Glomerular visceral epithelial cell (primary cell): ENCODE measurements at regions not wholly inside any gene's neighbourhood (a gene's known extent, or its start where the extent isn't known, plus 50 kb on each side); places are given as distances from the start of the nearest gene placed in this dataset.

Source experiments
- DNase-seq: peaks from one replicate; pipeline ENCODE4 v3.0.0-alpha.2; 2016; ENCODE audit errors: extremely low spot score

- DNase-seq = no peak
These were observed 553.3 kb upstream of the CDH11 start for GRCh38 chr16:65675161-65675560.

GRCh38 chr16:65672960-65673359 is 551.1 kb upstream of the CDH11 start:
- no peak for DNase-seq

GRCh38 chr16:65671071-65671470 is 549.2 kb upstream of the CDH11 start:
- no peak for DNase-seq

DNA sequence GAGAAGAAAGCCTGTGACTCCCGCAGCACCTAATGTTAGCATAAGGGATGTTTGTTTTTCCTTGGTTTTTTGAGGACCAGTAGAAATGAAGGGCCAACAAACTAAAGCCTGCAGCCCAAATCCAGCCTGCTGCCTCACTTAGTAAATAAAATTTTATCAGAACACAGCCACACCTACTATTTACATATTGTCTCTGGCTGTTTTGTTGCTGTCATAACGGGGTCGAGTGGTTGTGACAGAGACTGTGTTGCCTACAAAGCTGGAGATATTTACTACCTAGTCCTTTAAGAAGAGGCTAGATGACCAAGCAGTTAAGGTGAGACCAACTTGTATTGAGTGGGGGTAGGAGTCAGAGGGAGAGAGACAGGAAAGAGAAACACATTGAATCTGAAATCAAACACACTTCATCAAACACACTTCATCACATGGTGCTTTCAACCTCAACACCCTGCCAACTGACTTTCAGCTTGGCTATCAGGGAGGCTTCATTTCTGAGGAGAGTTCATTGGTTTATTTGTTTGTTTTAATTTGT is 546.3 kb upstream of the CDH11 start:
- DNase-seq = no peak

- DNase-seq = no peak
These were observed 545.2 kb upstream of the CDH11 start for GRCh38 chr16:65667011-65667578.

- no peak for DNase-seq
These were observed 544.5 kb upstream of the CDH11 start for GRCh38 chr16:65666132-65666941.

- no peak for DNase-seq
These were observed 543.7 kb upstream of the CDH11 start for GRCh38 chr16:65665586-65665985.

DNA sequence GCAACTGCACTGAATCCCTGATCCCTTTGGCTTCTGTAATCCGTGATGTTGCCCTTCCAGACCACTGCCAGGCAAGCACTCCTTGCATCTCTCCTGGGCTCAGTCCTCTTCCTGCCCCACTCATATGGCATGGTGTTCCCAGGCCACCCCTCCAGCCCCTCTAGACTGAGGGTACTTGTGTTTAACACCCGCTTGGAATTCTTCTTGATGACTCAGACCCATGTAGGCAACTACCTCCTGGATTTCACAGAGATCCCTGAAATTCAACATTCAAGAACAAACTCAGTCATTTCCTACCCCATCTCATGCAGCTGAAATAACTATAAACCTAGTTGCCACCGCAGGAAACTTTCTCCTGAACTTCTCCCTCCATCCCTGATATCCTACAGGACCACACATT is 541.9 kb upstream of the CDH11 start:
- DNase-seq = no peak

DNA sequence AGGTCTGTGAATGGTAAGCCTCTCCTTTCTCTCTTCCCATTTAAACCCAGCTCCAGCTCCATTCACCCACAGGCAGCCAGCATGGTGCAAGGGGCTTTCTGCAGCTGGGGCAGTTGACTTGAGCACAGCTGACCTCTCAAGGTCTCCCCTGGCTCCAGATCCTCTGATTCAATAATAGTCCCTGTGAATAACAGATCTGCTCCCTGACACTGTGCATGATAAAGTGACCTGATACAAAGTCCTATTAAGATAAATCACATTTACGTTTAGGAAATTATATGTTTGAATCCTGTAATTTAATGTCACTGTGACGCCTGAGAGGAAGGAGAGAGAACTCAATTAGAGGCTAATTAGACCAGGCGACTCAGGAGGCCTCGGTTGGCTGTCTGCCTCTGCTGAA is 540.4 kb upstream of the CDH11 start:
- no peak for DNase-seq

GRCh38 chr16:65661558-65661957 is 539.7 kb upstream of the CDH11 start:
- no peak for DNase-seq

DNA sequence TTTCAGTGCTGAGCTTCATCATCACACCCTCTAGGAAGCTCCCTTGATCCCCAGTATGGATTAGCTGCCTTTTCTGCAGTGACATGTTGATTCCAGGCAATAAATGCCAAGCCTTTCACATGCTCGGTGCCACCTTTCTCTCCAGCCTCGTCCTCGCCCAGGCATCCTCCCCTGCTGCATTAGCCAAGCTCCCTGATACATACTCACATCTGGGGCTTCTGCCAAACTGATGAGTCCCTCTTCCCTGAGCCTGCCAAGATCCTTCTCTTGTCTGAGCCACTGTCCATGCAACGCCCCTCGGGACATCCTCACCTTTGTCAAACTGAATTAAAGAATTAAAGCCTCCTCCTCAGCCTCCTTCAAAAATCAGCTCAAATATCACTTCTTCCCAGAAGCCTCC is 538.5 kb upstream of the CDH11 start:
- DNase-seq = no peak

- DNase-seq = no peak
These were observed 537.9 kb upstream of the CDH11 start for GRCh38 chr16:65659758-65660157.

DNA sequence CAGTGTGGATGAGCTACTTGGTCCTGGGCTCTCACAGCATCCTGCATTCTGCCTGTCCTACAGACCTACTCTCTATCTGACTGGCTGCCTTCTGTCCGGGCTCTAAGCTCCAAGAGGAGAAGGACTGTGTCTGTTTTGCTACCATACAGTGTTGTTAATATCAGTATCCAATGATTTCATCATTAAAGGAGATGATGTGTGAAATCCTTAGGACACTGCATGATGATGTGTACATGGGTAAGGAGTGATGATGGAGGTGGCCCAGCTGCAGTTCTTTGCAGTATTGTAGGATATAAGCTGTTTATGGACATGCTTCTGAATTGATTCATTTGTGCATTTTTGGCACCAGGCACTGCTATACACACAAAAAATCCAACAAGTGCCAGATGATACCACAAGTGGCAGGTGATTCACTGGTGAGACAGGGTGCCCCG is 536.9 kb upstream of the CDH11 start:
- DNase-seq = peak; percentile 35

DNA sequence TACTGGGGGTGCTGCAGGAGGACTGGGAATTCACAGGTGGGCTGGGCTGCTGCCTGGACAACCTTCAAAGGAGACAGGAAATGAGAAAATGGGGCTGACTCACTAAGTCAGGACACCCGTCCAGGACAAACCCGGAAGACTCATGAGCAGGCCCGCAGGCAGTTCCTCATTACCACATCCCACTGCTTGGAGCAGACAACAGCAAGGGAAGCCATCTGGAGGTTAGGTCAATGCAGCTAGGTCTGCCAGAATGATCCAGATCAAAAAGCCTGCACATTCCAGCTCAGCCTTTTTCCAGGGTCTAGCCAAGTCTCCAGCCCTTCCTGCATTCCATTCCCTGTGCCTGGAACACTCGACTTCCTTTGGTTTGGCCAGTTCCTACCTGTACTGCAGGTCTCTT is 536.5 kb upstream of the CDH11 start:
- peak; percentile 74 for DNase-seq

GRCh38 chr16:65657556-65657955 is 535.7 kb upstream of the CDH11 start:
- DNase-seq = no peak

DNA sequence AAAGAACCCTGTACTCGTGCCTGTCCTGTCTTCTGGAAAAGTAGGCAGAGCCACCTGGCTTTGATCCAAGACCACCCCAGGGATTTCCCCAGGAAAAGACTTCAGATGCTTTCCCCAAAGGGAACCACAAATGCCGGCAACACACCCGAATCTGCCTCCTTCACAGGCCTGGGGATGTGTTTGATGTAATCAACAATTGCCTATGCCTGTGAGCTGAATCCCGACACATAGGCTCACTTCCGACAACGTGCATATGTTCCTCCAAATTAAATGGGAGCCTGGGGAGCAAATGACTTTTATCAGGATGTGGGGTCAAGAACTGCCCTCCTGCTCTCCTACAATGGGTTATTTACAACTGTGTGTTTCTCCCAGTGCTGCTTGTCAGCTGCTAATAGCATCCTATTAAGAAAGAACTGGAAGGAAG is 535.2 kb upstream of the CDH11 start:
- peak; percentile 15 for DNase-seq

- no peak for DNase-seq
These were observed 533.9 kb upstream of the CDH11 start for GRCh38 chr16:65655802-65656201.

- DNase-seq = no peak
These were observed 526.2 kb upstream of the CDH11 start for GRCh38 chr16:65648101-65648500.

DNA sequence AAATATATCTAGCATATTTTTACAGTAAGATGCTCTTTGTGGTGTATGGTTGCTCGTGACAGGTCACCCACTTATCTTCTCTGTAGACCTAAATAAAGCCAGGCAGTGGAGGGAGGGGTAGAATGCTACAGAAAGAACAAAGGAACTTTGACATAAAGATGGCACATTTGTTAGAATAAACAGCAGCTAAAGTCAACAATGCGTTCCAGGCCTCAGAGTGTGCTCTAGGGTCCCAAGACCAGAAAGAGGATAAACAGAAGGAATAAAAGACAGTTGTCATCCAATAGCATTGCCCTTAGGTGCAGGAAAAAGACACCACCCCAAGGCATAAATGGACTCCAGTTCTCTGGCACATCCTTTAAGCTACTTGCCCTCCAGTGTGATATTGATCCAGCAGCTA is 523.0 kb upstream of the CDH11 start:
- DNase-seq = no peak

DNA sequence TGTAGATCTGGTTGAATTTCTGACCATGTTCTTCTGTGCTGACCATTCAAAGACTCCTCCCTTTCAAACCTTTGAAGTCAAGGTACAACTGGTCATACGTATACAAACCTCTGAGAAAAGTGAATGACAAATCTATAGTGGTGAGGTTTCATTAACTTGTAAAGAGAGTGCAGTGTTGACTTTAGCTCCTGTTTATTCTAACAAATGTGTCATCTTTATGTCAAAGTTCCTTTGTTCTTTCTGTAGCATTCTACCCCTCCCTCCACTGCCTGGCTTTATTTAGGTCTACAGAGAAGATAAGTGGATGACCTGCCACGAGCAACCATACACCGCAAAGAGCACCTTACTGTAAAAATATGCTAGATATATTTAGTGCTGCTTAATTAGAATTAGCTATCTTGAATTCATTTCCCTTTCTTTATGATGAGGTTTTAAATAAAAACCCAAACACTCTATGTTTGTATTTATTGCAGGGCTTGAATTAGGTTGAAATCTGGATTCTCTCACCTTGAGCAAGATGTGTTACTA is 520.0 kb upstream of the CDH11 start:
- no peak for DNase-seq

- DNase-seq = no peak
These were observed 519.3 kb upstream of the CDH11 start for GRCh38 chr16:65641049-65641761.

DNA sequence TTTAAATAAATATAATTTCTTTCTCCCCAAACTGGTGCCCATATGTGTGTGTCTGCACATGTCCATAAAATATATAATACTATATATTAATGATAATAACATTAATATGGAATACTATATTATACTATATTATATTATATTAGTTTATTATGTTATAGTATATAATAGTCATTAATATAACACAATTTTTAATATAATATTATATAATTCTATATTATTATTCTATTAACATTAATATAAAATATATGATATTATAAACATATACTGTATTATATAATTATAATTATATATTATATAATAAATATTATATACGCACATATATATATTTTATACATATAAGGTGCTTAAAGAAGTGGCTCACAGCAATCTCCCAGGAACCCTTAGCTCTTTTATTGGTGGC is 513.0 kb upstream of the CDH11 start:
- no peak for DNase-seq
